ENCODE measurements at regions not wholly inside any gene's neighbourhood (a gene's known extent, or its start where the extent isn't known, plus 50 kb on each side); places are given as distances from the start of the nearest gene placed in this dataset.

- no peak for TF ChIP-seq POLR2AphosphoS5 (IDR thresholded peaks at IDR 0.05)
- TF ChIP-seq, protein P1, sequence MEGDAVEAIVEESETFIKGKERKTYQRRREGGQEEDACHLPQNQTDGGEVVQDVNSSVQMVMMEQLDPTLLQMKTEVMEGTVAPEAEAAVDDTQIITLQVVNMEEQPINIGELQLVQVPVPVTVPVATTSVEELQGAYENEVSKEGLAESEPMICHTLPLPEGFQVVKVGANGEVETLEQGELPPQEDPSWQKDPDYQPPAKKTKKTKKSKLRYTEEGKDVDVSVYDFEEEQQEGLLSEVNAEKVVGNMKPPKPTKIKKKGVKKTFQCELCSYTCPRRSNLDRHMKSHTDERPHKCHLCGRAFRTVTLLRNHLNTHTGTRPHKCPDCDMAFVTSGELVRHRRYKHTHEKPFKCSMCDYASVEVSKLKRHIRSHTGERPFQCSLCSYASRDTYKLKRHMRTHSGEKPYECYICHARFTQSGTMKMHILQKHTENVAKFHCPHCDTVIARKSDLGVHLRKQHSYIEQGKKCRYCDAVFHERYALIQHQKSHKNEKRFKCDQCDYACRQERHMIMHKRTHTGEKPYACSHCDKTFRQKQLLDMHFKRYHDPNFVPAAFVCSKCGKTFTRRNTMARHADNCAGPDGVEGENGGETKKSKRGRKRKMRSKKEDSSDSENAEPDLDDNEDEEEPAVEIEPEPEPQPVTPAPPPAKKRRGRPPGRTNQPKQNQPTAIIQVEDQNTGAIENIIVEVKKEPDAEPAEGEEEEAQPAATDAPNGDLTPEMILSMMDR (IDR thresholded peaks at IDR 0.05), result no peak
- no peak for TF ChIP-seq POLR2A (IDR thresholded peaks at IDR 0.05; ENCODE audit: low read depth)
- no peak for TF ChIP-seq EP300 (IDR thresholded peaks at IDR 0.05)
- Histone ChIP-seq H3K4me1 (no peaks in the 10 kb centered on the region), H3K27ac (replicated peaks in 1 of 4) (no peak overlapping the region), H3K4me3 (no peak overlapping the region), H3K9me3 (no peaks in the 10 kb centered on the region), H3K27me3 (peaks cover 0 to 3% (median 0%) of the 10 kb centered on the region in 4 donors), H3K36me3 (no peaks in the 10 kb centered on the region)
- WGBS, result 71% methylated on average over 7 of the region's 7 CpGs
- intact Hi-C loops (cut with DNase I), result no loop called here
- DNase-seq (ENCODE audit: extremely low spot score), result no peak
Observed at GRCh38 chr18:50451100-50451842, 76.4 kb downstream of the SKA1 start.

- Histone ChIP-seq H3K36me3 (no peaks in the 10 kb centered on the region), H3K27ac (replicated peaks in 1 of 4) (no peak overlapping the region), H3K27me3 (peaks cover 0 to 3% (median 0%) of the 10 kb centered on the region in 4 donors), H3K4me1 (no peaks in the 10 kb centered on the region), H3K9me3 (no peaks in the 10 kb centered on the region), H3K4me3 (no peak overlapping the region)
- no peak for DNase-seq (ENCODE audit: extremely low spot score)
- TF ChIP-seq, protein P1 (IDR thresholded peaks at IDR 0.05), result no peak
- TF ChIP-seq POLR2AphosphoS5 (IDR thresholded peaks at IDR 0.05), result no peak
- no peak for TF ChIP-seq POLR2A (IDR thresholded peaks at IDR 0.05; ENCODE audit: low read depth)
- TF ChIP-seq EP300 (IDR thresholded peaks at IDR 0.05), result no peak
- whole genome bisulfite sequencing, result 87% methylated on average over 1 of the region's 1 CpG
- intact Hi-C loops (cut with DNase I), result no loop called here
Observed at GRCh38 chr18:50453014-50453680, 78.3 kb downstream of the SKA1 start.

DNA sequence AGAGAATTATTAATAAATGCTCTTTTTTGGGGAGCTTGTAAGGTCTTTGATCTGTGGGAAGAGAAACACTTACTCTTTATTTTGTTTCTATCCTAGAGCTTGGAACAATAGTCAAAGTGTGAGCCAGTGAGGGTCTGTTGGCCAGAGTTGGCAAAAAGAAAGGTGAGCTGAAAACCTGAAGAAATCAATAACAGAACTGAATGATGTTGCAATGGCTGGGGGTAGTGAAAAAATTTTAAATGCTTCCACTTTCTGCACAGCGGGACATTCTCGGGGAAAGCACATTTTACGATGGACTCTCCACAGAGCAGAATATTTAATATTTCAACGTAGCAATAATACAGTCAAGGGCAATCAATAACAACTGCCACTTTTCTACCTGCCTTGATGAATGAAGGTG is 78.9 kb downstream of the SKA1 start:
- no peaks in the 10 kb centered on the region for H3K9me3 ChIP-seq
- WGBS, result 93% methylated on average over 4 of the region's 4 CpGs
- no peaks in the 10 kb centered on the region for H3K36me3 ChIP-seq
- no peak overlapping the region for H3K4me3 ChIP-seq
- no peak for DNase-seq (ENCODE audit: extremely low spot score)
- no peaks in the 10 kb centered on the region for H3K4me1 ChIP-seq
- H3K27me3 ChIP-seq, result peaks cover 0 to 3% (median 0%) of the 10 kb centered on the region in 4 donors
- TF ChIP-seq POLR2AphosphoS5 (IDR thresholded peaks at IDR 0.05) (no peak), EP300 (IDR thresholded peaks at IDR 0.05) (no peak), POLR2A (IDR thresholded peaks at IDR 0.05; ENCODE audit: low read depth) (no peak)
- TF ChIP-seq, protein P1 (IDR thresholded peaks at IDR 0.05), result no peak
- intact Hi-C loops (cut with DNase I), result no loop called here
- H3K27ac ChIP-seq (replicated peaks in 1 of 4), result no peak overlapping the region

- 91% methylated on average over 7 of the region's 10 CpGs for WGBS
- no peaks in the 10 kb centered on the region for H3K36me3 ChIP-seq
- no peak overlapping the region for H3K27ac ChIP-seq (replicated peaks in 1 of 4)
- H3K27me3 ChIP-seq, result peaks cover 0 to 3% (median 0%) of the 10 kb centered on the region in 4 donors
- intact Hi-C loops (cut with DNase I), result no loop called here
- H3K4me1 ChIP-seq, result no peaks in the 10 kb centered on the region
- no peak for TF ChIP-seq EP300 (IDR thresholded peaks at IDR 0.05)
- no peak for TF ChIP-seq POLR2AphosphoS5 (IDR thresholded peaks at IDR 0.05)
- TF ChIP-seq, protein P1 (IDR thresholded peaks at IDR 0.05), result no peak
- no peak for TF ChIP-seq POLR2A (IDR thresholded peaks at IDR 0.05; ENCODE audit: low read depth)
- no peak for DNase-seq (ENCODE audit: extremely low spot score)
- no peak overlapping the region for H3K4me3 ChIP-seq
- no peaks in the 10 kb centered on the region for H3K9me3 ChIP-seq
Observed at GRCh38 chr18:50454387-50454988, 79.6 kb downstream of the SKA1 start.

All from esophagus muscularis mucosa (tissue), 4 donors.